ENCODE measurements at regions not wholly inside any gene's neighbourhood (a gene's known extent, or its start where the extent isn't known, plus 50 kb on each side); places are given as distances from the start of the nearest gene placed in this dataset.

- no peak for TF ChIP-seq CTCF (IDR thresholded peaks at IDR 0.05)
- TF ChIP-seq POLR2A (IDR thresholded peaks at IDR 0.05) = no peak
Measured at GRCh38 chrX:3514996-3515395, 168.5 kb upstream of the MXRA5 start.

Measured in heart left ventricle (tissue), 13 donors.